OCI-LY7 (cell line): ENCODE measurements at regions not wholly inside any gene's neighbourhood (a gene's known extent, or its start where the extent isn't known, plus 50 kb on each side); places are given as distances from the start of the nearest gene placed in this dataset.

Experiments
- BruUV-seq: library from RNA; stranded (reverse); fragments of 400-500 nt; replicated peaks from 2 replicates; lab custom pipeline; 2021; lab: Mats Ljungman, UMichigan
- CTCF ChIA-PET: fragments of 300-600 bp; sonication (Branson Sonifier 250); formaldehyde crosslinking; loops from one replicate; lab custom pipeline; 2022; ENCODE audit warnings: antibody characterized with exemption; ENCODE audit not compliant: unreplicated experiment; lab: Charles Lee
- POLR2A ChIA-PET: fragments of 300-600 bp; sonication (Branson Sonifier 250); formaldehyde crosslinking; loops from one replicate; lab custom pipeline; 2022; ENCODE audit warnings: antibody characterized with exemption; lab: Charles Lee
- DNase-seq: peaks from one replicate; pipeline ENCODE4 v3.0.0-alpha.2; 2015; ENCODE audit warnings: low spot score
- H2AFZ ChIP-seq: fragments of 200-600 bp; sonication (generic), shearing (Covaris generic); 2 replicates; pipeline ENCODE4 v1.6.1; 2014; ENCODE audit warnings: mild to moderate bottlenecking, antibody characterized with exemption, low read length, moderate library complexity
- H3K27ac ChIP-seq: fragments of 200-600 bp; sonication (generic); 2 replicates; pipeline ENCODE4 v1.5.1; 2014; ENCODE audit warnings: mixed run types, low read depth, mild to moderate bottlenecking, moderate library complexity, low read length, inconsistent platforms; ENCODE audit not compliant: poor library complexity, severe bottlenecking
- H3K36me3 ChIP-seq: fragments of 200-600 bp; sonication (generic); 2 replicates; pipeline ENCODE4 v1.6.1; 2014; ENCODE audit warnings: mild to moderate bottlenecking, antibody characterized with exemption, low read length, moderate library complexity, mixed read lengths; ENCODE audit not compliant: insufficient read depth
- H3K4me1 ChIP-seq: fragments of 200-600 bp; sonication (generic); 2 replicates; pipeline ENCODE4 v1.5.1; 2014; ENCODE audit warnings: mild to moderate bottlenecking, low read length; ENCODE audit not compliant: insufficient read depth, poor library complexity, severe bottlenecking
- H3K4me2 ChIP-seq: fragments of 200-600 bp; sonication (generic); 2 replicates; pipeline ENCODE4 v1.6.1; 2014; ENCODE audit warnings: mild to moderate bottlenecking, low read length
- H3K4me3 ChIP-seq: fragments of 200-600 bp; sonication (generic); 2 replicates; pipeline ENCODE4 v1.5.1; 2014; ENCODE audit warnings: mild to moderate bottlenecking, low read depth, low read length; ENCODE audit not compliant: poor library complexity, severe bottlenecking
- H3K79me2 ChIP-seq: fragments of 200-600 bp; sonication (generic); 2 replicates; pipeline ENCODE4 v1.6.1; 2016; ENCODE audit warnings: low read depth, mild to moderate bottlenecking, low read length, moderate library complexity, mixed read lengths; ENCODE audit not compliant: insufficient read depth
- H3K9me2 ChIP-seq: fragments of 200-600 bp; sonication (generic); 2 replicates; pipeline ENCODE4 v1.6.1; 2016; ENCODE audit warnings: mild to moderate bottlenecking, low read length, mixed read lengths; ENCODE audit not compliant: insufficient read depth
- H3K9me3 ChIP-seq: fragments of 200-600 bp; sonication (generic); 2 replicates; pipeline ENCODE4 v1.6.1; 2014; ENCODE audit warnings: mild to moderate bottlenecking, mixed run types, low read length, mixed read lengths
- H4K20me1 ChIP-seq: fragments of 200-600 bp; sonication (generic); 2 replicates; pipeline ENCODE4 v1.6.1; 2014; ENCODE audit warnings: mild to moderate bottlenecking, antibody characterized with exemption, low read length, moderate library complexity, mixed read lengths; ENCODE audit not compliant: insufficient read depth
- EZH2phosphoT487 ChIP-seq: fragments of 200-600 bp; sonication (generic); IDR thresholded peaks from 2 replicates; pipeline ENCODE4 v1.6.1; 2018; ENCODE audit warnings: low read depth, borderline replicate concordance, mild to moderate bottlenecking, mixed run types, antibody characterized with exemption, low read length, moderate library complexity, mixed read lengths
- intact Hi-C: fragments of 100-400 bp; cut with micrococcal nuclease; formaldehyde crosslinking; loops from one replicate; pipeline ENCODE4 v1.10.0; 2022; ENCODE audit not compliant: unreplicated experiment
- TF ChIP-seq, protein P1 (sequence below): fragments of 200-600 bp; sonication (generic); conservative IDR thresholded peaks from 2 replicates; pipeline ENCODE4 v1.5.1; 2014; ENCODE audit warnings: mild to moderate bottlenecking, antibody characterized with exemption, low read length, moderate library complexity, mixed read lengths

DNA sequence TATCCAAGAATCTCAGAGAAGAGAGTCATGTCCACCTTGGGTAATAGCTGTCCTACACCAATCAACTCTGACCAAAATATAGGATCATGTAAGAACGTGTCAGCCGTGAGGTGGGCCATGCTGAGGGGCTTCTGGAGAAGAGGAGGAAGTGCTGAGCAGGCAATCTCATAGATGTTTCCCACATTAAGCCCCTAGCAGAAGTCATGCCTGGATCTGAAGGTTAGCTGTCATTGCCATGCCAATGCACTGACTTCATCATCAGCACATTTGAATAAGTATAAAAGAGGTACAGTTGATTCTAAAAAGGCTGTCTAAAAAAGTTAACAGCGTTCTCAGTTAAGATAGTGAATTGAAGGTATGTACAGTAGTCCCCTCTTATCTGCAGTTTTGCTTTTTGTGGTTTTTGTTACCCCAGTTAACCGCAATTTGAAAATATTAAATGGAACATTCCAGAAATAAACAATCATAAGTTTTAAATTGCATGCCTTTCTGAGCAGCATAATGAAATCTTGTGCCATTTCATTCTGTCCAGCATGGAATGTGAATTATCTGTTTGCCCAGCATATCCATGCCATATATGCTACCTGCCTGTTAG, 67.2 kb upstream of the TMEM17 start:
- H4K20me1 ChIP-seq = no peaks in the 10 kb centered on the region
- no peaks in the 10 kb centered on the region for H3K36me3 ChIP-seq
- H3K27ac ChIP-seq = no peak overlapping the region
- no peaks in the 10 kb centered on the region for H3K9me3 ChIP-seq
- no peaks in the 10 kb centered on the region for H3K4me1 ChIP-seq
- H3K9me2 ChIP-seq = no peaks in the 10 kb centered on the region
- intact Hi-C loops = no loop called here
- TF ChIP-seq EZH2phosphoT487 = no peak
- TF ChIP-seq, protein P1, sequence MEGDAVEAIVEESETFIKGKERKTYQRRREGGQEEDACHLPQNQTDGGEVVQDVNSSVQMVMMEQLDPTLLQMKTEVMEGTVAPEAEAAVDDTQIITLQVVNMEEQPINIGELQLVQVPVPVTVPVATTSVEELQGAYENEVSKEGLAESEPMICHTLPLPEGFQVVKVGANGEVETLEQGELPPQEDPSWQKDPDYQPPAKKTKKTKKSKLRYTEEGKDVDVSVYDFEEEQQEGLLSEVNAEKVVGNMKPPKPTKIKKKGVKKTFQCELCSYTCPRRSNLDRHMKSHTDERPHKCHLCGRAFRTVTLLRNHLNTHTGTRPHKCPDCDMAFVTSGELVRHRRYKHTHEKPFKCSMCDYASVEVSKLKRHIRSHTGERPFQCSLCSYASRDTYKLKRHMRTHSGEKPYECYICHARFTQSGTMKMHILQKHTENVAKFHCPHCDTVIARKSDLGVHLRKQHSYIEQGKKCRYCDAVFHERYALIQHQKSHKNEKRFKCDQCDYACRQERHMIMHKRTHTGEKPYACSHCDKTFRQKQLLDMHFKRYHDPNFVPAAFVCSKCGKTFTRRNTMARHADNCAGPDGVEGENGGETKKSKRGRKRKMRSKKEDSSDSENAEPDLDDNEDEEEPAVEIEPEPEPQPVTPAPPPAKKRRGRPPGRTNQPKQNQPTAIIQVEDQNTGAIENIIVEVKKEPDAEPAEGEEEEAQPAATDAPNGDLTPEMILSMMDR = no peak
- no peak for DNase-seq
- H3K4me2 ChIP-seq = no peak overlapping the region
- H3K4me3 ChIP-seq = no peak overlapping the region
- POLR2A ChIA-PET = interaction anchor here (0.6 kb wide), 1 partner anchor 22 kb away, joined by 4 read pairs; no protein-coding TSS in a partner anchor
- no peaks in the 10 kb centered on the region for H3K79me2 ChIP-seq
- no TSS peak for BruUV-seq
- CTCF ChIA-PET = no interaction called here
- no peak overlapping the region for H2AFZ ChIP-seq

DNA sequence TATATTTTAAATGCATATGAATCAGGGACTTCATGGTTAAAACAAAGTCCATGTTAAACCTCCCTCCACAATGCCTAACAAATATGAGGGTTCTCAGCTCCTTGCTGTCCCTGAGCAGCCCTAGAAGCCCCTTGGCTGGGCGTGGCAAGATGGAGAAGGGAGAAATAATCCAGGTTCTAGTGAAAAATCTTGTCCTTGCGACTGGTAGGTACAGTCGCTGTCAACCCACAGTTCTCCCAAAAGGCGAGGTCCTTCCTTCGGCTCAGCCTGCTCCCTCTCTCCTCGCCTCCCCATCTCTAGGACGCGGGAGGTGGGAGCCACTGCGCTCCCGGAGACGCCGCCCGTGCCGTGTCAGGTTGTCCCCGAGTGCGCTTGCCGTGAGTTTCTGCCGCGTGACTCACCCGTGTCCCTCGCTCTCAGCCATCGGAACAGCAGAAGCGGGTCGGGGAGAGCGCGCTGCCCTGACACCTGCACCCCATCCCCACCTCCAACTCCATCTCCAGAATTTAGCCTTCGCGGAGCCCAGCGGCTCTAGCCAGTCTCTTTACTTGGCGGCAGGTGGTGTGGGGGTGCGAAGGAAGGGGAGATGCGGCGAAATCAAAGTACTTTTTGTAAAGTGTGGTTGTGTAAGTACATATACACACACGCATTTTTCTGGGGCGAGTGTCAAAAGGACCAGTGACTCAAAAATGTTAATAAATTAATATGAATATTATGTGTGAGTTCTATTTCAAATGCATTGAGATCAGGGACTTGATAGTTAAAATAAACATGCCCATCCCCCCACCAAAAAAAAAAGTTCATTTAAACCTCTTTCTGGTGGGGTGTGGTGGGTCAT, 65.1 kb upstream of the TMEM17 start:
- H3K4me2 ChIP-seq = no peak overlapping the region

More for the DNA sequence above, 65.1 kb upstream of the TMEM17 start:
- POLR2A ChIA-PET = no interaction called here
- BruUV-seq = no TSS peak
- TF ChIP-seq, protein P1 = no peak
- TF ChIP-seq EZH2phosphoT487 = no peak
- Histone ChIP-seq H3K79me2 (no peaks in the 10 kb centered on the region), H3K9me3 (no peaks in the 10 kb centered on the region), H3K36me3 (no peaks in the 10 kb centered on the region), H3K4me3 (no peak overlapping the region), H2AFZ (no peak overlapping the region), H3K27ac (no peak overlapping the region), H3K9me2 (no peaks in the 10 kb centered on the region), H4K20me1 (no peaks in the 10 kb centered on the region), H3K4me1 (no peaks in the 10 kb centered on the region)
- intact Hi-C loops = no loop called here
- no peak for DNase-seq
- CTCF ChIA-PET = no interaction called here
